Right lobe of liver (tissue), 4 donors: ENCODE measurements at regions not wholly inside any gene's neighbourhood (a gene's known extent, or its start where the extent isn't known, plus 50 kb on each side); places are given as distances from the start of the nearest gene placed in this dataset.

ENCODE experiments used
- CTCF ChIP-seq, 4 donors: fragments of 200-600 bp in 3 of 4; fragments of 450-650 bp in 1 of 4; IDR thresholded peaks; one replicate each; pipeline versions ENCODE4 v1.5.1 to v1.8.0; 2016 to 2022; ENCODE audit warnings: antibody characterized with exemption in 4 of 4, mild to moderate bottlenecking in 2 of 4
- POLR2A ChIP-seq: fragments of 450-650 bp; IDR thresholded peaks from one replicate; pipeline ENCODE4 v1.6.1; 2017; ENCODE audit warnings: antibody characterized with exemption, mild to moderate bottlenecking
- donor health status: DM: no; HTN: no; CAD: no.
- donor health status: DM: no; HTN: no; CAD: no.
- donor health status: DM: no; HTN: yes; CAD: no.

- no peak for TF ChIP-seq CTCF (IDR thresholded peaks at IDR 0.05)
- no peak for TF ChIP-seq POLR2A
Measured at GRCh38 chr9:78664370-78664769, 367.4 kb downstream of the PSAT1 start.
